ENCODE measurements at regions not wholly inside any gene's neighbourhood (a gene's known extent, or its start where the extent isn't known, plus 50 kb on each side); places are given as distances from the start of the nearest gene placed in this dataset.
A peak's percentile ranks its signal among the peaks of the same experiment; 100 is the strongest.
"Not testable (repeated sequence)": the region's sequence is repeated elsewhere in the genome, so short reads cannot be mapped to it uniquely, and the experiment has no call there.

DNA sequence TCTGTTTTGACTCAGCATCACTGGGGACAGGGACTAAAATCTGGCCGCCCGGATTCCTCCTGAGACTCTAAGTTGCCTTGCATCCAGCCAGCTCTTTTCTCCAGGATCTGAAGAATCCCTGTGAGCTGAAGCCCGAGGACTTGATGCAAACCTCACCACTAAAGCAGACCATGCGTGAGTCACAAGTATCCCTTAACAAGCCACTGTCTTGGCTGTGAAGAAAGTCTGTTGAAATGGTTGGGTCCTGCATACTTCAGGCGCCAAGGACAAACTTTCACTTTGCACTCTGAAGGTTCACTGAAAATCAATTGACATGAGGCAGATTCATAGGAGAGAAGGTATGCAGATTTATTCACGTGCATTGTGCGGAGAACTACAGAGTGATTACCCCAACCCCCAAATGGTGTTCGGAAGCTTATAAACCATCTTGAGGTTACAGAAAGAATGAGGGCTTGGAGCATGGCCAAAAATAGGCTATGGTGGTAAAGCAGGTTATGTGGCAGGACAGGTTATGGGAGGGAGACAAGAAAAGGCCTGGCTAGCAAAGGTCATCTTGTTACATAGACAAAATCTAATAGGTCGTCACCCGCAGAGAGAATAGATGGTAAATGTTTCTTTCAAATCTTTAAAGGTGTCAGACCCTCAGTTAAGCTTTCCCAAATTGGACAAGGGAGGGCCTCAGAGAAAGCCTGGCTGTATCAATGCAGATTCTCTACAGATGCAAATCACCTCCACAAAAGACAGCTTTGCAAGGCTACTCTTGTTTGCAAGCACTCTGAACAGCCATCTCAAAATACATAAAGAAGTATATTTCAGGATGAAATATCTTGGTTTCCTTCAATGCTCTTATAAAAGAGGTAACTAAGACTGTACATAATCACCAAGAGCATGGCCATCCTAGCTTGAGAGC lies 126.3 kb upstream of the PLAAT1 start:
- DNase-seq = no peak
- intact Hi-C loops (cut with DNase I) = no loop called here

DNA sequence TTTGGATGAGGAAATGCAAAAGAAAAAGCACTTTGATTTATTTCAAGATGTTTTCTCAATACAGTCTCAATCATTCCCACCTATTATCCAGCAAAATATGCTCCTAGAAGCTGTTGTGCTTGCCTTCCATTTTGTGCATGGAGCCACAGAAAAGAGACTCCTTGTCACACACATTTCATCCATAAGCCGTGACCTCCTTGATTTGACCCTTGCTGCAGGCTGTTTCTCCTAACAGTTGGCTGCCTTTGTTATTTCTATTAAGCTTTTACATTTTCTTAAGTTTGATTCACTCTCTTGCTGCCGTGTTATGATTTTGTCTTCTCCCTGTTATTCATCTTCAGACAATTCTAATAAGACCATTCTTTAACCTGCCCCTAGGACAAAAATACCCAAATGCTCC lies 124.2 kb upstream of the PLAAT1 start:
- intact Hi-C loops (cut with DNase I) = no loop called here
- no peak for DNase-seq

DNA sequence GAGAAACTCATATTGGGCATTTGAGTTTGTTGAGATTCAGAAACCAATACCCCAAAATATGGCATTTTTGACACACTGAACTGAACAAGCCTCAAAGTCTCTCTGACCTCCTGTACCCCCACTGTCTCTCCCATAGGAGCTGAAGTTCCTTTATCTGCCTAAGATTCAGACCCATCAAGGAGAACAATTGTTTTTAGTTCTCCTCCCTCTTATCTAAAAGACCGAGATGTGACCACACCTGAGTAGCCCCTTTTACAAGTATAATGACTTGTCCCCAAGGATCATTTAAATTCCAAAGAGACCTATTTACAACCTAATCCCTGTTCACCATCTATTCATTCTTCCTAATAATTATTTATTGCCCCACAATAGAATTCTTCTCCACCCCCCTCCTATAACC lies 122.1 kb upstream of the PLAAT1 start:
- intact Hi-C loops (cut with DNase I) = no loop called here
- no peak for DNase-seq

DNA sequence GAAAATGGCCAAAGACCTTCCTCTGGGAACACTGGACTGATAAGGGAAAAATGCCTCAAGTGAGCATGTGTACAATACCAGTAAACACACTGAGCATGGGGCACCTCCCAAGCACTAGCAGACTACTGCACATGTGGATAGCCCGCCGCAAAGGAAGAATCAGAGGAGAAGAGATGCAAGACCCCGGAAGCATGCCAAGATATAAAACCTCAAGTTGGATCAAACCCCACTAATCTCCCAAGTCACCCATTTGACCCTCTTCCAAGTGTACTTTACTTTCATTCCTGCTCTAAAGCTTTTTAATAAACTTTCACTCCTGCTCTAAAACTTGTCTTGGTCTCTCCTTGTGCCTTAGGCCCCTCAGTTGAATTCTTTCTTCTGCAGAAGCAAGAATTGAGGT lies 121.1 kb upstream of the PLAAT1 start:
- no peak for DNase-seq

DNA sequence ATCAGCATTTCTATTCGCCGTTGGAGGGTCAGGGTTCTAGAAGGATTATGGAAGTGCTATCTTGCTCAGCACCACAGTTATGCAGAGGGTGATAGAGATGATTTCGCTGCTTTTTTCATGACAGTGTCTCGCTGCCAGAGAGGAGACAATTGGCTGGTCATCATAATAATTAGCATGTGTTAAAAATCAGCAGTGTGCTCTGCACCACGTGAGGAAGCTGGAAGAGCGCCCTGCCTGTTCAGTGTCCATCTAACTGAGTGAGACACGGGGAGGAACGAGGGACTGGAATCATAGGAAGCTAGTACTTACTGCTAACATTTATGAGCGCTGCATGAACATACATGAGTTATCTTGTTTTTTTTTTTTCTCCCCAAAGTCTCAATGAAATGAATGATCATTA lies 116.2 kb upstream of the PLAAT1 start:
- intact Hi-C loops (cut with DNase I) = no loop called here
- DNase-seq = peak in 7 of 10 donors; percentile 18 to 89 (median 49)

More for the DNA sequence above, 121.1 kb upstream of the PLAAT1 start:
- intact Hi-C loops (cut with DNase I) = no loop called here

DNA sequence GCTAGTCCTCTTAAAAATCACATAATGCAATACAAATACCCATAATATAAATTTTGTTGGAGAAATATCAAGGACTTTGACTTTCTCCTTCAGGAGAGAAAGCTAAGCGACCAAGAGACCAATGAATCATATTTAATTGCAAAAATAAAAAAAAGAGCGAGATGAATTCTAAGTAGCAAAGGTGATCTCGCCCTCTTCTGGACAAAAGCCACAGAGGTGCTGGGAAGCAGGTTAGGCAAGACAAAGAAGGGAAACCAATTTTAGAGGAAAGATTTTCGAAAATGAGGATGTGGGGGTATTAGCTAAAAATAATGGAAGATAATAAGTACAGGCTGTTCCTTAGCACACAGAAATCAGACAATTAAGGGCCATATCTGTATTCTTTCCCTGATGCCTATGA lies 111.4 kb upstream of the PLAAT1 start:
- intact Hi-C loops (cut with DNase I) = no loop called here
- DNase-seq = no peak

DNA sequence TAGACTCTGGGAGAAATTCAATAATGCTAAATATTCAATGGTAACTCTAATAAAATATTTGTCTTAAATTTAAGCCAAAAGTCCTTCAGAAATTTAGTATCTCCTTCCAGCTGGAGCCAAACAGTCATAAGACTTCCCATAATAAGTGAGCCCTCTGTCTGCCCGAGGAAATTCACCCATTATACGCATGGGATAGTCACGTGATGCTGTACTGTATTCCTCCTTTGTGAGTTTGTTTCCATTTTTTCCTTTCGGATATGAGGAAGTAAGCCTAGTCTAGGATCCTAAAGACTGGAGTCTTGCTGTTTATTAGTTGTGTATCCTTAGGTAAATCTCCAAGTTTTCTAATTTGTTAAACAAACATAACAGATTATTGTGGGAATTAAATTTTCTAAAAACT lies 110.4 kb upstream of the PLAAT1 start:
- intact Hi-C loops (cut with DNase I) = no loop called here

DNA sequence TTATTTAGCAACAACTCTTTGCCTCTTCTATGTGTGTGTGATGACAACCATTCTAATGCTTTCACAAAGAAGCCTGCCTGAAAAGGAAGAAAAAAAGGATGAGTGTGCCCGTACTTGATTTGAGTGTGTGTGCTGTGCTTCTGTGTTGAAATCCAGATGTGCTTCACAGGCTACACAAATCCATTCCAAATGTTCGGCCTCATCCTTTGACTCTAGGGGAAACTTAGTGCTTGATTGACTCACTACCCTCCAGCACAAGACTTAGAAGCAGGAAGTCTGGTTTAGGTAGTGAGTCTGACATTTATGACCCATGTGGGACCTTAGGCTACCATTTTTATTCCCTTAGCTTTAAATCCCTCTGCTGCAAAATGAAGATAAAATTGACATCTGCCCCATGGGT lies 108.8 kb upstream of the PLAAT1 start:
- intact Hi-C loops (cut with DNase I) = no loop called here
- no peak for DNase-seq

More for the DNA sequence above, 110.4 kb upstream of the PLAAT1 start:
- DNase-seq = no peak

DNA sequence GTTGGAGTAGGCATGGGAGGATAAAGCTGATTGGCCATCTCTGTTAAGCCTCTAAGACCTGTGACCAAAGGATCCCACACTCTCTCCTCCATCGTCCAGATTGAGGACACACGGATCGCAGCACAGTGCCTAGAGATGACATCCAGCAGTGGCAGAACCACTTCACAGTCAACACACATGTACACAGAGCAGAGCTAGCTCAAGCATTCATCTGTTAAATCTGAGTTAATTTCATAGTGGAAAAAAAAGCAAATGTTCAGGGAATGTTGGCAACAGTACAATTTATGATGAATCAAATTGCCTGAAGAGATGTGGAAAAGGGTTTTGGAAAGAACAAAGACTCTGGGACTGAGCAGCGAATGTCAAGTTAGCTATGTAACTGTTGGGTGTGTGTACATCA lies 108.1 kb upstream of the PLAAT1 start:
- no peak for DNase-seq
- intact Hi-C loops (cut with DNase I) = no loop called here

DNA sequence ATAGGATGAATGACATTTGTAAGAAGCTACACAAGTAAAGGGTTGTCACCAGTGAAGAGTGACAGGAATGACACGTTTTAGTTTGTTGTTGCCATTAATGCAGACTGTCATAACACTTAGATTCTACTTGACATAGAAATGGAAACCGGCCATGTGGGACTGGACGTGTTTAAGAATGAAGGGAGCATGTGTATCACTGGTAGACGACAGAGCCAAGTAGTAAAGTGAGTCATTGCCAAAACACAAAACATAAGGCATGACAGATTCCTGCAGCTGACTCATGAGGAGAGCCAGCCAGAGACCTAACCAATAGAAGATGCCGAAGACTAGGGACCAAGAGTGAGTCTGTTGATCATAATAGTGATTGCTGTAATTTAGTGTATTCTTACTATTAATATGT lies 106.2 kb upstream of the PLAAT1 start:
- peak in 1 of 10 donors; percentile 5 for DNase-seq
- intact Hi-C loops (cut with DNase I) = no loop called here

DNA sequence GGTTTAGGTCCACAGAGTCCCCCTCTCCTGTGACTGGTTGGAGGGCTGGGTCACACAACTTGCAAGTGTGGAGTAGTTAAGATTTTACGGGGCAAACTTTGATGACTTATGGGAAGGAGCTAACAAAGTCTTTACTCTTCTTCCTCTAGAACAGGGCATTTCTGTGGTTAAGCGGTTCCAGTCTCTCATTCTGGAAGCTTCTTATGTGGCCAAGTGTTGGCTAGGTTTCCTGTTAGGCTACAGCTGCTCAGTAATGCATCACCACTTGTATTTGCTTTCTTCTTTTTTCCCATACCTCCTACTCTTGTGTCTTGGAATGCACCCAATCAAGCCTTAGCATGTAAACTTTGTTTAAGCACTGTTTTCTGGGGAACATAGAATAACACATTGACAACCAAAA lies 100.6 kb upstream of the PLAAT1 start:
- DNase-seq = no peak
- intact Hi-C loops (cut with DNase I) = no loop called here

DNA sequence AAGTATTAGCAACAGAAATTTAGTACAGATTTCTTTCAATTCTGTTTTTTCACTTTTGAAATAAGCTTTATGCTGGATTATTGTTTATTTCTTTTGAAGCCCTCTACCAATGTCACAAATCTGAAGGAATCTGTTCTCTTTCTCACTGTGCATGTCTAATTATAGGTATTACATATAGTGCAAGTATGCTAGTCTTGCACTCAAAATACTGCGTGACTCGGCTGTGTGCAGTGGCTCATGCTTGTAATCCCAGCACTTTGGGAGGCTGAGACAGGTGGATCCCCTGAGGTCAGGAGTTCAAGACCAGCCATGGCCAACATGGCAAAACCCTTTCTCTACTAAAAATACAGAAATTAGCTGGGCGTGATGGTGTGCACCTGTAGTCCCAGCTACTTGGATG lies 95.8 kb upstream of the PLAAT1 start:
- intact Hi-C loops (cut with DNase I) = no loop called here
- no peak for DNase-seq

DNA sequence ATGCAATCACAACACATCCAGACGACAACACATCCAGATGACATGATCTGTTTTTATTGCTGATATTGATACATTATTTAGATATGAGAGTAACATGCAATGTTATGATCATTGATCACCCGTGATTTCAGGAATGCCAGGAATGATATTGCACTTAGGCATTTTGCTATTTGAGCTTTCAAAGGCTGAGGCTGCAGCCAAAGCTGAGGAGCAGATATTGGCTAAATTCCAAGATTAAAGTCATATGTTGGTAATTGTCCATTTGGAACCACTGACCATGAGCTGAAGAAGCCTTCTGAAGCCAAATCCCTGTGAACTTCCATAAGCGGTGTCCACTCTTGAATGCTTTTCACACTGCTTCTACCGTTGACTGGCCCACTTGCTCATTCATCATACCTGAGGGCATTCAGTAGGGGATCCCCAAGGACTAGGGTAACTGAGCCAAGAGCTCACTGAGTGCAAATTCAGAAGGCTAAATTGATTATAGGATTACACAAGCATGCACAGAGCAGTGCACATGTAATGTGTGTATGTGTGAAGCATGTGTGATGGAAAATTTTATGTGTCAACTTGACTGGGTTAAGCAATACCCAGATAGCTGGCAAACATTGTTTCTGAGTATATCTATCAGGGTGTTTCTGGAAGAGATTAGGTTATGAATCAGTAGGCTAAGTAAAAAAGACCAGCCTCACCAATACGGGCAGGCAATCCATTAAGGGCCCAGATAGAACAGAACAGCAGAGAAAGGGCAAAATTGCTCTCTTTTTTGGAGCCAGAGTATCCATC lies 92.1 kb upstream of the PLAAT1 start:
- DNase-seq = no peak
- intact Hi-C loops (cut with DNase I) = no loop called here

DNA sequence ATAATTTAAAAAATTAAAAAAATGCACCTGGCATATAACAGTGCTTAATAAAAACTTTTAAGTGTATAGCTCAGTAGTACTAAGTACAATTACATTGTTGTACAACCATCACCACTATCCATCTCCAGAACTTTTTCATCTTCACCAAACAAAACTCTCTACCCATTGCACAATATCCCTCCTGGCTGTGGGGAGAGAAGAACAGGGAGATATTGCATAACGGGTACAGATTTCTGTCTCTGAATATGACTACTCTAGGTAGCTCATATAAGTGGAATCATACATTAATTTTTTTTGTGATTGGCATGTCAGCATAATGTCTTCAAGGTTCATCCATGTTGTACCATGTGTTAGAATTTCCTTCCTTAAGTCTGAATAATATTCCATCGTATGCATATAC lies 91.0 kb upstream of the PLAAT1 start:
- no peak for DNase-seq
- intact Hi-C loops (cut with DNase I) = no loop called here

DNA sequence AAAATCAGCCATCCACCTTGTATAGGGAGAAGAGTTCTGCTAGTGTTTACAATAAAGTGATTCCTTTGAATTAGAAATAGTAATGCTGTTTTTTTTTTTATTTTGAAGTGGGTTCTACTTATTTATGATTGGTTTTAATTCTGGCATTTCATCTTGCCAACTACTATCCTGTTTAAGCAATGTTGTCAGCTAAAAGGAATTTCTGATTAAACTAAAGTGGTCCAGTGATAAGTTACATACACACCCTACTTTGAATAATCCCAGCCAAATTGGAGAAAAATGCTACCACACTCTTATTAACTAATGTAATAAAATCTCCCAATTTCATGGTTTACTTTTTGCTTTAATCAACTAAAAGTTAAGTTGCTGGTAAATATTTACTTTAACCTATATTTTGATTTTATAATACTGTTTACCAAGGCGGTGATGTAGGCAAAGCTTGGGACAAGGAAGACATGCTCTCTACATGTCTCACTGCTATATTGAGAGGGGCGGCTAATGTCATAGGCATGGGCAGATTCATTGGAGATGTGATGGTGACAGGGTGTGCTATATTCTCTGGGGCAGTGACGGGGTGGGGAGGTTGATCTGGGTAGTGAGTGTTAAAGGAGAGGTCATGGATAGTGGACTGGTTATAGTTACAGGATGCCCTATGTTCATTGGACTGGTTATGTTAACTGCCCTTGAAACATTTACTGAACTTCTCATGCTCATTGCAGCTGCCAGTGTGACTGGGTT lies 85.8 kb upstream of the PLAAT1 start:
- intact Hi-C loops (cut with DNase I); DNase-seq: not testable (repeated sequence)

DNA sequence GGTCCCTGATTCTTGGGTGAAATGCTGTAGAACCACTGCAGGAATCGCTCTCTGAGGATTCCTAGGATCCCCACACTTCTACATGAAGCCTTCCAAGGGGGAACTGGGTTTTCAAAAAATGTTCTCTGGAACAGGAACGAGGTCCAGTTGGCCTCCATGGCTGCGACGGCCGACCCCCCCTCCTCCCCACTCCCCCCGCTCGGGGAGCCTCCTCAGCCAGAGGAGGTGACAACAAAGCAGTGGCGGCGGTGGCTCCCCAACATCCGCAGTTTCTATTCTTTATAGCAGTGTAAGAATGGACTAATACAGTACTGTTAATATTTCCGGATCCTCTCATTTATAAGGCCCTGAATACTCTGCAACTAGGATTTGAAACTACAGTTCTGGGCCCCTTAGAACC lies 84.0 kb upstream of the PLAAT1 start:
- intact Hi-C loops (cut with DNase I) = no loop called here
- DNase-seq = peak in 2 of 10 donors; percentile 62 to 77

DNA sequence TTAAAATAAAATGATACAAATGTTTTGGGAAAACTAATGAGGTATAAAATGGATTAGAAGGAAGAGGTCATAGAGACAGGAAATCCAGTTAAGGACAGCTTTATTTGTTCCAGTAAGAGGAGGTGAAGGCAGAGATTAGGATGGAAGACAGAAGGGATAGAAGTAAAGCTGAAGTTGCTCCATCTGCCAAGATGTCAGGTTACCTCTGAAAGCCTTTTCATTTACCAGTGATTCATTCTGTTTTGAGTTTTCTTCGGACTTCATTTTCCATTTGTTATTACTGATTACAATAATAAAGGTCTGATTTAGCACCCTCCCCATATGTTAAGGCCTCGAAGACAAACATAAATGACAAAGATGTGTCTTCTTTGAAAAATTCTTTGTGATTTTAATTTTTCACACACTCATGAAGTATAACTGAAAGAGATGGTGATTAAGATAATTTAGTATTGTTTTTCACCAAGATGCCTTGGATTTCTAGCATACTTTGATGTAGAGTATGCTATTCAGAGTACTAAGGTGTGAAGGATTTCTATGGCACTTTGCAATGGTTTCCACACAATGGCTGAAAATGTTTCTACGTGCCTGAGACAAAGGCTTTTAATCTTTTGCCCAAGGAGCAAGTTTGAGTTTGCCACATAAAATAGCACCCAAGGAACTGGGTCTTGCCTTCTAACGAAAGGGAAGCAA lies 75.4 kb upstream of the PLAAT1 start:
- DNase-seq = no peak
- intact Hi-C loops (cut with DNase I) = no loop called here

DNA sequence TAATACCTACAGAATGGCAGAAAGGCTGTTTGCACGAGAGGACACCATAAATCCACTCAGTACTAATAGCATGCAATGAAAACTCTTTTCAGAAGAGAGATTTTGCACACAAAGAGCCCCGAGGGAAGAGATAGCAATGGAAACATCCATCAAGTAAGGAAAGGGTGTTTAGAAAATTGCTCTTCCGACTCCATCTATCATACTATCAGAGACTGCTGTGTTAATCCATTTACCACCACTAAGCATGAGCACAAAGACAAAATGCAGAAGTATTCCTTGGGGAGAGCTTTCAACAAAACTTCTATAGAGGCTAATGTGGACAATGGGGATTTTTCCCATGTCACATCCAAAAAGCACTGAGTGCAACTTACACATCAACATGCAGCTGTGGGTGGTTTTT lies 72.1 kb upstream of the PLAAT1 start:
- intact Hi-C loops (cut with DNase I) = no loop called here
- DNase-seq = no peak

DNA sequence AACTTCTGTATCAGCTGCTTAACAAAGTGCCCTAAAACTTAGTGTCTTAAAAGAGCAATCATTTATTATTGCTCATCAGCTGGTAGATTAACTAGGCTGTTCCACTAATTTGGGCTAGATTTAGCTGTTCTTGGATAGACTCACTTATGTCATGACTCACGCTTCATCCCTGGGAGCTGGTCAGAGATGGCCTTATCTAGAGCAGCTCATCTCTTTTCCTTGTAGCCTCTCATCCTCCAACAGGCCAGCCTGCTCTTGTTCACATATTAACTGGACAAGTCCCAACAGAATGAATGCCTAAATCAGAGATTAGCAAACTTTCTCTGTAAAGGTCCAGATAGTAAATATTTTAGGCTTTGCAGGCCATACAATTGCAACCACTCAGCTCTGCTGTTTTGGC lies 66.9 kb upstream of the PLAAT1 start:
- intact Hi-C loops (cut with DNase I) = no loop called here

DNA sequence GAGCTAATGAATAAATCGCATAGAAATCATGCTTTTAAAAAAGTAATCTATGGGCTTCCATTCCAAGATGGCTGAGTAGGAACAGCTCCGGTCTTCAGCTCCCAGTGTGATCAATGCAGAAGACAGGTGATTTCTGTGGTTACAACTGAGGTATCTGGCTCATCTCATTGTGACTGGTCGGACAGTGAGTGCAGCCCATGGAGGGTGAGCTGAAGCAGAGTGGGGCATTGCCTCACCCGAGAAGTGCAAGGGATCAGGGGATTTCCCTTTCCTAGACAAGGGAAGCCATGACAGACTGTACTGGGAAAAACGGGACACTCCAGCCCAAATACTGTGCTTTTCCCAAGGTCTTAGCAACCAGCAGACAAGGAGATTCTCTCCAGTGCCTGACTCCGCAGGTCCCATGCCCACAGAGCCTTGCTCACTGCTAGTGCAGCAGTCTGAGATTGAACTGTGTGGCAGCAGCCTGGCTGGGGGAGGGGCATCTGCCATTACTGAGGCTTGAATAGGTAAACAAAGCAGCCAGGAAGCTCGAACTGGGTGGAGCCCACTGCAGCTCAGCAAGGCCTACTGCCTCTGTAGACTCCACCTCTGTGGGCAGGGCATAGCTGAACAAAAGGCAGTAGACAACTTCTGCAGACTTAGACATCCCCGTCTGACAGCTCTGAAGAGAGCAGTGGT lies 61.5 kb upstream of the PLAAT1 start:
- intact Hi-C loops (cut with DNase I); DNase-seq: not testable (repeated sequence)

More for the DNA sequence above, 66.9 kb upstream of the PLAAT1 start:
- DNase-seq = no peak

All from posterior cingulate gyrus (tissue), 11 donors.